Left kidney (tissue), 1 donor: ENCODE measurements at regions not wholly inside any gene's neighbourhood (a gene's known extent, or its start where the extent isn't known, plus 50 kb on each side); places are given as distances from the start of the nearest gene placed in this dataset.
"Not testable (repeated sequence)": the region's sequence is repeated elsewhere in the genome, so short reads cannot be mapped to it uniquely, and the experiment has no call there.

Experiments used
- DNase-seq: peaks from one replicate; pipeline ENCODE4 v3.0.0-alpha.2; 2013

GRCh38 chr15:100720406-100720967, 118.1 kb downstream of the ASB7 start:
- DNase-seq, result no peak

- no peak for DNase-seq
Measured at GRCh38 chr15:100721758-100722550, 119.6 kb downstream of the ASB7 start.

DNA sequence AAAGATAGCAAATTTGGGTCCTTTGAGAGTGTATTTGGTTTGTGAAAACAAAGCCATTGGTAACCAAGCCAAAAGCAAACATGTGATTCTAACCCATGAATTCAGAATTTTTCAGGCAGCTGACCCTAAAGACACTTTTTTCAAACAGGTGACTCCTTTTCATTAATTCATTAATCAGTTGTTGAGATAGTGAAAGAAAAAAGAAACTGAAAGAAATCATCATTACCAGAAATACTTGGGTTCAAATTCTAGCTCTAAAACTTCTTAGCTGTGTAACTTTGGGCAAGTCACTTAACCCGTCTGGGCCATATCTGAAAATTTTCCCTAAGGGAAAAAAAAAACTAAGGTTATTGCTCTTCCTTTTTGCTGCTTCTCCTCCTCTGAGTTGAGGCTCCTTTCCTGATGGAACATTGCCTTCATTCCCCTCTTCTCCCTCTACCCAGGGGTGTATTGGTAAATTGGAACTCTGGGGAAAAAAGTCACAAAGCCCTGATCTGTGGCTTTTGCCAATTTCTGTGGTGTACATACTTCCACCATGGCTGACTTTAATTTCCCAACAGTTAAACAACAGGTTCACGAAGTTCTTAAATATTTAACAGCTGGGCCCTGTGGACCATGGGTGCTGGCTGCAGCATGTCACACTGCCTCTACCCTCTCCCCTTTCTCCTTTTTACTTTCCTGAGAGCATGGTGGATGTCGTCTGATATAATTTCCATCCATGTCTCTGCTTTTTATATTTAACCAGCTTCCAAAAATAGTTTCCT, 120.3 kb downstream of the ASB7 start:
- no peak for DNase-seq

DNA sequence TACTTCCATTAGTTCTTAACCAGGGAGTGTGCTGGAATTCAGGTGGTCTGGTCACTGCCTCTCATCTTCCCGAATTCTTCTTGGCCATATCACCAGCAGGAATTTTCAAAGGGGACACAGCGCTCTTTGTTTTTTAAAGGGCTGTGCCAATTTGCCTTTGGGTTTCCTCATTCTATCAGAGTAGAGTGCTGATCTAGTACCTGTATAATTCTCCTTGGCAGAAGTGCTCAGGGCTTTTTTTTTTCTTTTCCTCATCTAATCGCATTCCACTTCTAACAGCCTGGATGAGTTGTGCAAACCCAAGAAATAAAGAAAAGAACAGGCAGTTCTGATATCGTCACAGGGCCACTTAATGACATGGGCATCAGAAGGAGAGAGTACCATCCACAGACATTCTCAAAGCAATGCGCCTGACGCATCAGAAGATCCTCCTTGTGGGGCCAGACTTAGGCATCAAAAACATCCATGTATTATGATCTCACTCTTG, 121.0 kb downstream of the ASB7 start:
- no peak for DNase-seq

GRCh38 chr15:100725121-100726069, 123.0 kb downstream of the ASB7 start:
- DNase-seq, result no peak

- no peak for DNase-seq
Measured at GRCh38 chr15:100726070-100726420, 123.7 kb downstream of the ASB7 start.

DNA sequence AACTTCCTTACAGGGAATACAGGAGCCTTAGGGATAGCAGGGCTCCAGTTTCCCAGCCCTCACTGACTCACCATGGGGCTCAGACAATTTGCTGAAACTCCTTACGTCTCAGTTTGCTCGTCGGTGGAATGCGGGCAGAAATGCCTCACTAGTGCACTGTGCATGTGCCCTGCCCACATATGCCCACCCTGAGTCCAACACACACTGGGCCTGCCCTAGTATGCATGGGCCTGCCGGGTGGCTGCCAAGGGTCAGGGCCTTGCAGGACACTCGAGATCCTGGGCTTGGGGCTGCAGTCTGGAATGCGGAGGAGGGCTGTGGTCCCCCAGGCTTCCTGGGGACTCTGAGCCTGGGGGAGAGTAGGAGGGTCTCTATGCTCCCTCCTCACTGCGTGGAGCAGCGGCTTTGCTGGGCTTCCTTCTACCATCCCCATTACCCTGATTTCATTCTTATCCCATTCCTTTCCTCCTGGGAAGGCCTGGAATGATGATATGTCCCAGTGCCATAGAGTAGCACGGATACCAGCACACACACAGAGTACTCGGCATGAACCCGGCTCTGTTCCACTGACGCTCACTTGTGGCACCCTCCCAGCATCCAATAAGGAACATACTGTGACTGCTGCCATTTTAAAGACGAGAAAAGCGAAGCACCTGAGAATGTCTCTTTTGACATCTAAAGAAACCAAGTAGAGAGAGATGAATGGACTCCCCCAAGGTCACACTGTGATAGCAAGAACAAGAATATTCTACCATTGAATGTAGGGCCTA, 124.2 kb downstream of the ASB7 start:
- no peak for DNase-seq

DNA sequence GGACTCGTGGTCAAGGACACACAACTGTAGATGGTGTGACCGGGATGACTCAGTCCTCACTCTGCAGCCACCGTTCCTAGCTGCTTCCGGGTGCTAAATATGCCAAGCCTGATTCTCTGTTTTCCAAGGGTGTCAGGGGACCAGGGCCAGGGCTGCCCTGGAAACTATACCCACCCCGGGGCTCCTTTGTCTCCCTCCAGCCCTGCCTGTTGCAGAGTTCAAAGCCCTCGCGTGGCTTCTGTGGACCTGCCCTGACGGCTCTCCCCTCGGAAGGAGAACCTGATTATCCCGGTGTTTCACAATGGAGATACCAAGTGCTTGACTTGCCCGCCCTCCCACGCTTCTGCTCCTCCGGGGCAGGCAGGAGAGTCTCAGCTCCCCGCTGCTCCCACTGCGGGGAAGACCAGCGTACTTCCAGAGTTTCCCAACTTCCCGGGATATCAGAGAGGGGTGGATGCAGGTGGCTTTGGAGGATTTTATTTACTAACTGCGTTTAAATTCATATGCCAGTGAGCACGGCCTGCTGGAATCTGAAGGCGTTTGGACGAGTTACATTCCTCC, 125.0 kb downstream of the ASB7 start:
- DNase-seq, result no peak

GRCh38 chr15:100728371-100729201, 126.2 kb downstream of the ASB7 start:
- DNase-seq, result no peak

DNA sequence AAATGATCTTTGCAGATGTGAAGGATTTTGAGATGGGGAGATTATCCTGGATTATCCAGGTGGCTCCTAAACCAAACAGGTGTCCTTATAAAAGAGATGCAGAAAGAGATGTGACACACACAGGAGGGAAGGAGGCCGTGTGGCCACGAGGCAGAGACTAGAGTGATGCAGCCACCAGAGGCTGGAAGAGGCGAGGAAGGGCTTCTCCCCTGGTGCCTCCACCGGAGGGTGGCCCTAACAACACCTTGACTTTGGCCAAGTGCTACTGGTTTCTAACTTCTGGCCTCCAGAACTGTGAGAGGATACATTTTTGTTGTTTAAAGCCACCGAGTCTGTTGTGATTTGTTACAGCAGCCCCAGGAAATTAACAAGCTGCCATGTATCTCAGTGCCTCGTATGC, 127.1 kb downstream of the ASB7 start:
- DNase-seq, result no peak

DNA sequence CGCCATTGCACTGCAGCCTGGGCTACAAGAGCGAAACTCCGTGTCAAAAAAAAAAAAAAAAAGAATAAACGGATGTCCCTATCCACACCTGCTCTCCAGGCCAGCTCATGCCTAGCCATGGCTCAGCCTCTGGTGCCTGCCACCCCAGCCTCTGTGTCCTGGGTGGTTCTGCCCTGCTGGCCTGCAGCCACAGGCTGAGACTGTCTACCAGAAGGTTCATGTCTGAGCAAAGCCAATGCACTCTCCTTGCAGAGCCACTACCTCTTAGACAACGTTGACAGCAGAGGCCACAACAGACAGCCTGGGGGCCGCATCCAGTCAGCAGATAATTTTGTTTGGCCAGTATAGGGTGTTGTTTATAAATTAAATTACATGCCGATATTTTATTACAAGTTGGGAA, 127.7 kb downstream of the ASB7 start:
- no peak for DNase-seq

DNA sequence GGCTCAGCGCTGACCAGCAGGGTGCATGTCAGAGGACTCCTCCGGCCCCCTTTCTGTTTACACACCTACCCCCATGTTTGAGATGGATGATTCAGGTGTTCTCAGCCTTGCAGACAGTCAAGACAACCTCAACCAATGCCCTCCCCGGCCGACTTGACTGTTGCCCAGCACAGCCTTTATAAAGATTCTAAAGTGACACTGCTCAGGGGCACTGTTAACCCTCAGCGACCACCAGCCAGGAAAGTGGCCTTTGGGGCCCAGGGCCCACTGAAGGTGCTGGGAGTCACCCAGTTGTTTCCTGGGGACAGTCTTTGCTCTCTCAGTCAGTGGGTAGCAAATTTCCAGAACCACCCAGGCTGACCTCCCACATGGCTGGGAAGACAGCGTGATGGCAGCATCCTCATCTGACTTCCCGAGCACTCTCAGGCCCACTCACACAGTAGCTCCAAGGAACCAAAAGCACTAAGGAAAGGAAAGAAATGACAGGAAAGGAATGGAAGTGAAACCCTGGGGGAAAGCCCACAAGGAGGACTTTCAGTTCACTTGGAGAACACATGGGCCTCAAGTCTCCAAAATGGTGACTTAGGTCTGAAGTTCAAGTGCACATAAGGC, 128.4 kb downstream of the ASB7 start:
- DNase-seq, result no peak

- DNase-seq, result no peak
Measured at GRCh38 chr15:100731267-100732152, 129.1 kb downstream of the ASB7 start.

- DNase-seq, result no peak
Measured at GRCh38 chr15:100732211-100733055, 130.0 kb downstream of the ASB7 start.

DNA sequence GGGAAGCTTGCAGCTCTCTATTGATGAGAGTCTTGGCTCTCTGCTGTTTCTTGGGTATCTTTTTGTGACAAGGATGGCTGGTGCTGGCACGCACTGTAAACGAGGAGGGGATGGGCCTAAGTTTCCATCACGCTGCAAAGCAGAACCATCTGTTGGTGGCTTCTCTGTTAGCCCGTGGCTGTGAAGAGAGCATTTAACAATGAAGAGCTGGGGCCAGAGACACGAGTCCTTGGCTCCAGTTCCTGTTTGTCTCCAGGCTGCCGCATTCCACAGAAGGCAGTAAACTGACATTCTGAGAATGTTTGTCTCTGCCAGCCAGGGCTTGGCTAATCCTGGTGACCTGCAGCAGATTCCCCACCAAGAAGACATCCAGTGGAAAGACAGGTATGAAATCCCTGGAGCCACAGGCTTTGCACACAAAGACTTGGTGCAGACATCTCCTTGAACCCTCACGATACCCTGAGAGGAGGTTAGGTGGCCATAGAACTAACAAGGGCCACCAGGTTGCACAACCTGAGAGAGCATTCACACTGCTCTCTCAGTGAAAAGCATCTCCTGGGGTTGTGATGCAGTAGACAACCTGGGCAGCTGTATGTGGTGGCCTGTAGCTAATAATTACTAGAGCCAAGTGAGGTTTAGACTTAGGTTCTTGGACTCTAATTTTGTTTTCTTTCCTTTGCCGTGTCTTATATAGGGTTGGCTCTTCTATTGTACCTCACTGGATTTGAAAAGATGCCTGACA, 130.9 kb downstream of the ASB7 start:
- DNase-seq, result no peak

DNA sequence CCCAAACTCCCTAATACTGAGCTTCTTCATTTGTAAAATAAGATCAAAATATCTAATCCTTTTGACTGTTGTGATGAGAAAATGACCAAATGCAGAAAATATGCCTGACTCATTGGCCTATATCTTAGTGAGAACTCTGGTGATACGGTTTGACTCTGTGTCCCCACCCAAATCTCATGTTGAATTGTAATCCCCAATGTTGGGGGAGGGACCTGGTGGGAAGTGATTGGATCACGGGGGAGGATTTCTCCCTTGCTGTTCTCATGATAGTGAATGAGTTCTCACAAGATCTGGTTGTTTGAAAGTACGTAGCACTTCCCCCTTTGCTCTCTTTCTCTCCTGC, 131.4 kb downstream of the ASB7 start:
- not testable (repeated sequence) for DNase-seq

GRCh38 chr15:100734586-100734985, 132.2 kb downstream of the ASB7 start:
- DNase-seq, result no peak
